Mesendoderm (in vitro differentiated cells): ENCODE measurements at regions not wholly inside any gene's neighbourhood (a gene's known extent, or its start where the extent isn't known, plus 50 kb on each side); places are given as distances from the start of the nearest gene placed in this dataset.
"Not testable (repeated sequence)": the region's sequence is repeated elsewhere in the genome, so short reads cannot be mapped to it uniquely, and the experiment has no call there.

Source experiments
- DNase-seq: peaks from one replicate; pipeline ENCODE4 v3.0.0; 2013
- H2AK5ac ChIP-seq: 2 replicates; pipeline ENCODE4 v1.6.1; 2013; ENCODE audit warnings: low read length, inconsistent platforms
- H2BK120ac ChIP-seq: 2 replicates; pipeline ENCODE4 v1.6.1; 2013; ENCODE audit warnings: low read depth, mild to moderate bottlenecking, low read length, moderate library complexity, mixed read lengths
- H2BK15ac ChIP-seq: replicated peaks from 2 replicates; pipeline ENCODE4 v1.6.1; 2013; ENCODE audit warnings: low read depth, mild to moderate bottlenecking, moderate library complexity
- H2BK5ac ChIP-seq: 2 replicates; pipeline ENCODE4 v1.6.1; 2013; ENCODE audit warnings: low read length, inconsistent platforms
- H3K18ac ChIP-seq: 2 replicates; pipeline ENCODE4 v1.6.1; 2013; ENCODE audit warnings: mild to moderate bottlenecking, low read length, mixed read lengths
- H3K23ac ChIP-seq: one replicate; pipeline ENCODE4 v1.6.1; 2013; ENCODE audit warnings: low read length
- H3K27ac ChIP-seq: 2 replicates; pipeline ENCODE4 v1.5.1; 2013; ENCODE audit warnings: low read depth, mild to moderate bottlenecking, inconsistent platforms, low read length, moderate library complexity
- H3K27me3 ChIP-seq: 2 replicates; pipeline ENCODE4 v1.6.1; 2013; ENCODE audit warnings: low read length, control low read depth, mild to moderate bottlenecking, inconsistent platforms; ENCODE audit not compliant: insufficient read depth, poor library complexity
- H3K36me3 ChIP-seq: 2 replicates; pipeline ENCODE4 v1.6.1; 2013; ENCODE audit warnings: low read length, inconsistent platforms; ENCODE audit not compliant: control insufficient read depth, insufficient read depth
- H3K4ac ChIP-seq: one replicate; pipeline ENCODE4 v1.6.1; 2013; ENCODE audit warnings: low read depth, mild to moderate bottlenecking, low read length, moderate library complexity
- H3K4me1 ChIP-seq: 2 replicates; pipeline ENCODE4 v1.6.1; 2013; ENCODE audit warnings: low read depth, low read length, inconsistent platforms; ENCODE audit not compliant: control insufficient read depth
- H3K4me2 ChIP-seq: 2 replicates; pipeline ENCODE4 v1.6.1; 2013; ENCODE audit warnings: low read length
- H3K4me3 ChIP-seq: 2 replicates; pipeline ENCODE4 v1.5.1; 2013; ENCODE audit warnings: mild to moderate bottlenecking, low read length
- H3K56ac ChIP-seq: one replicate; pipeline ENCODE4 v1.6.1; 2013; ENCODE audit warnings: low read length
- H3K79me1 ChIP-seq: 2 replicates; pipeline ENCODE4 v1.6.1; 2013; ENCODE audit warnings: low read length, inconsistent platforms
- H3K79me2 ChIP-seq: 2 replicates; pipeline ENCODE4 v1.6.1; 2013; ENCODE audit warnings: mild to moderate bottlenecking, low read length; ENCODE audit not compliant: control insufficient read depth, insufficient read depth
- H3K9ac ChIP-seq: 2 replicates; pipeline ENCODE4 v1.6.1; 2013; ENCODE audit warnings: low read length, inconsistent platforms
- H4K5ac ChIP-seq: one replicate; pipeline ENCODE4 v1.6.1; 2013; ENCODE audit warnings: low read length
- H4K8ac ChIP-seq: one replicate; pipeline ENCODE4 v1.6.1; 2013; ENCODE audit warnings: low read depth, mild to moderate bottlenecking, control low read depth, low read length, moderate library complexity
- WGBS: extraction: QIAGEN DNeasy Blood & Tissue Kit; methylation state at CpG from one replicate; pipeline ENCODE4 v1.1.7; 2013; ENCODE audit warnings: low lambda C conversion rate, missing lambda C conversion rate; ENCODE audit not compliant: insufficient coverage; ENCODE audit errors: extremely low coverage; 5-methylcytosine and 5-hydroxymethylcytosine counted together

GRCh38 chr6:121697921-121698320, 262.5 kb downstream of the GJA1 start:
- 100% methylated on average over 1 of the region's 6 CpGs for WGBS
- H3K36me3 ChIP-seq: no peaks in the 10 kb centered on the region
- DNase-seq: no peak
- no peak overlapping the region for H4K8ac ChIP-seq
- H3K4me2 ChIP-seq: no peak overlapping the region
- H3K79me2 ChIP-seq: no peaks in the 10 kb centered on the region
- no peak overlapping the region for H4K5ac ChIP-seq
- no peak overlapping the region for H2BK15ac ChIP-seq
- no peak overlapping the region for H3K4me3 ChIP-seq
- H3K9ac ChIP-seq: no peak overlapping the region
- no peak overlapping the region for H2BK5ac ChIP-seq
- H3K79me1 ChIP-seq: no peaks in the 10 kb centered on the region
- H2AK5ac ChIP-seq: no peak overlapping the region
- H3K27ac ChIP-seq: no peak overlapping the region
- no peak overlapping the region for H3K56ac ChIP-seq
- H3K4ac ChIP-seq: no peak overlapping the region
- H3K4me1 ChIP-seq: no peaks in the 10 kb centered on the region
- H3K27me3 ChIP-seq: no peaks in the 10 kb centered on the region
- H3K23ac ChIP-seq: no peak overlapping the region
- H2BK120ac ChIP-seq: no peak overlapping the region
- no peak overlapping the region for H3K18ac ChIP-seq

DNA sequence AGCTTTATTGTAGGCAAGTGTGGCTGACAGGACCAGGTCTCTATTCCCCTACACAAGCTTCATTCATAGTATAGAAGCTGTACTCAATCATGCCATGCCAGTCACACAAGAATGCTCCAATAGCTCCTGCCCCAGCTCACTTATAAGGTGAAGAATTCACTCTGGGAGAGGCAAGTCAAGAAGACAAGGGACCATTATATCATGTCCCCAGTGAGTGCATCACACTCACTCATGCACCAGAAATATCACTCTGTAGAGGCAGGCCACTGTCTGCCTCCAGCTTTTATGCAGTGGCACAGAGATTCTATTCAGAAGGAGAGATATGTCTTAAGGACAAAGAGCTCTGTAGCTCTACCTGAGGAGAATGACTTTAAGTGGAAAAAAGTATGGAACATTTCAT, 263.2 kb downstream of the GJA1 start:
- Histone ChIP-seq H3K18ac (no peak overlapping the region), H4K5ac (no peak overlapping the region), H3K9ac (no peak overlapping the region), H4K8ac (no peak overlapping the region), H3K4me2 (no peak overlapping the region), H3K79me2 (no peaks in the 10 kb centered on the region), H2BK15ac (no peak overlapping the region), H3K27me3 (no peaks in the 10 kb centered on the region), H3K4me3 (no peak overlapping the region), H3K36me3 (no peaks in the 10 kb centered on the region), H3K56ac (no peak overlapping the region), H2AK5ac (no peak overlapping the region), H2BK5ac (no peak overlapping the region), H3K4ac (no peak overlapping the region), H3K4me1 (no peaks in the 10 kb centered on the region), H2BK120ac (no peak overlapping the region), H3K79me1 (no peaks in the 10 kb centered on the region), H3K27ac (no peak overlapping the region), H3K23ac (no peak overlapping the region)
- no peak for DNase-seq

- H3K18ac ChIP-seq, H3K4me2 ChIP-seq, H3K4me1 ChIP-seq, H3K4ac ChIP-seq, H2BK120ac ChIP-seq, H2AK5ac ChIP-seq, H2BK15ac ChIP-seq, H2BK5ac ChIP-seq, H3K79me2 ChIP-seq, H3K27me3 ChIP-seq, H3K23ac ChIP-seq, H3K36me3 ChIP-seq, H4K8ac ChIP-seq, H3K56ac ChIP-seq, H3K79me1 ChIP-seq, H3K9ac ChIP-seq, DNase-seq, H3K4me3 ChIP-seq, H4K5ac ChIP-seq, H3K27ac ChIP-seq: not testable (repeated sequence)
- WGBS: no CpG with 5 or more reads among the region's 8 CpGs
Observed at GRCh38 chr6:121703129-121703528, 267.7 kb downstream of the GJA1 start.

GRCh38 chr6:121711472-121711871, 276.0 kb downstream of the GJA1 start:
- Histone ChIP-seq H4K8ac (no peak overlapping the region), H2AK5ac (no peak overlapping the region), H3K4me2 (no peak overlapping the region), H3K18ac (no peak overlapping the region), H3K56ac (no peak overlapping the region), H4K5ac (no peak overlapping the region), H3K79me1 (no peaks in the 10 kb centered on the region), H3K4me1 (no peaks in the 10 kb centered on the region), H3K79me2 (no peaks in the 10 kb centered on the region), H2BK15ac (no peak overlapping the region), H2BK5ac (no peak overlapping the region), H3K4ac (no peak overlapping the region), H3K27ac (no peak overlapping the region), H2BK120ac (no peak overlapping the region), H3K9ac (no peak overlapping the region), H3K4me3 (no peak overlapping the region), H3K36me3 (no peaks in the 10 kb centered on the region), H3K27me3 (no peaks in the 10 kb centered on the region), H3K23ac (no peak overlapping the region)
- DNase-seq: no peak
- WGBS: no CpG with 5 or more reads among the region's 3 CpGs

DNA sequence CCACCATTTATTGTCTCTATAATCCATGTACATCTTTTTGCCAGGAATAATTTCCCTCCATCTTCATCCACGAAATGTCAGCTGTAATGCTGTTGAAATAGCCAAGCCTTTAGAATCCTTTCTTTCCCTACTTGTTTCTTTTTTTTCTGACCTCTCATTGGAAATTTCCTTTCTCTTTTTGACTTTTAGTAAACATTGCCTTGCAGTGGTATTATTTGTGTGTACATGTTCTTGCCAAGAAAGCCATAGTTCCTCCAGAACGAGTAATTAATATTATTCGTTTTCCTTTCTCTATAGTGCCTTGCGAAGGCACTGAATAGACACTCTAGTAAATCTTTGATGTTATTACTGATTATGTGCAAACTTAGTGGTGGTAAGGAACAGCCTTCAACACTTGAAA, 282.2 kb downstream of the GJA1 start:
- no peak overlapping the region for H2AK5ac ChIP-seq
- H3K4me1 ChIP-seq: no peaks in the 10 kb centered on the region
- DNase-seq: no peak
- H2BK15ac ChIP-seq: no peak overlapping the region
- H4K5ac ChIP-seq: no peak overlapping the region
- H3K56ac ChIP-seq: no peak overlapping the region
- H3K23ac ChIP-seq: no peak overlapping the region
- no peaks in the 10 kb centered on the region for H3K27me3 ChIP-seq
- H3K4ac ChIP-seq: no peak overlapping the region
- no peak overlapping the region for H3K18ac ChIP-seq
- H2BK5ac ChIP-seq: no peak overlapping the region
- no CpG with 5 or more reads among the region's 4 CpGs for WGBS
- no peak overlapping the region for H3K9ac ChIP-seq
- H4K8ac ChIP-seq: no peak overlapping the region
- H2BK120ac ChIP-seq: no peak overlapping the region
- H3K4me2 ChIP-seq: no peak overlapping the region
- no peak overlapping the region for H3K4me3 ChIP-seq
- no peaks in the 10 kb centered on the region for H3K79me2 ChIP-seq
- no peaks in the 10 kb centered on the region for H3K36me3 ChIP-seq
- no peaks in the 10 kb centered on the region for H3K79me1 ChIP-seq
- H3K27ac ChIP-seq: no peak overlapping the region

DNA sequence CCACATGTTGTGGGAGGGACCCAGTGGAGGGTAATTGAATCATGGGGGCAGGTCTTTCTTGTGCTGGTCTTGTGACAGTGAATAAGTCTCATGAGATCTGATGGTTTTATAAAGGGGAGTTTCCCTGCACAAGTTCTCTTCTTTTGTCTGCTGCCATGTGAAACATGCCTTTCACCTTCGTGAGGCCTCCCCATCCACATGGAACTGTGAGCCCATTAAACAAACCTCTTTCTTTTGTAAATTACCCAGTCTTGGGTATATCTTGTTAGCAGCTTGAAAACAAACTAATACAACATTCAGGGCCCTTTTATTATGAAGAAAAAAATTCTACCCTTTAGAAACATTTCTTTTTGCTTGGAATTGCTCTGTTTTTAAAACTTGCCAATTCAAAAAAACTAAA, 285.4 kb downstream of the GJA1 start:
- not testable (repeated sequence) for H3K79me1 ChIP-seq
- no CpG with 5 or more reads among the region's 1 CpG for WGBS

More for the DNA sequence above, 285.4 kb downstream of the GJA1 start:
- not testable (repeated sequence) for H3K18ac ChIP-seq, H3K36me3 ChIP-seq, H4K5ac ChIP-seq, H3K4me2 ChIP-seq, H2BK15ac ChIP-seq, H3K4me1 ChIP-seq, H3K9ac ChIP-seq, H2BK5ac ChIP-seq, H3K23ac ChIP-seq, H3K56ac ChIP-seq, H3K4ac ChIP-seq, DNase-seq, H3K79me2 ChIP-seq, H3K27me3 ChIP-seq, H2BK120ac ChIP-seq, H4K8ac ChIP-seq, H2AK5ac ChIP-seq, H3K27ac ChIP-seq, H3K4me3 ChIP-seq
